Right lobe of liver (tissue), 4 donors: ENCODE measurements at regions not wholly inside any gene's neighbourhood (a gene's known extent, or its start where the extent isn't known, plus 50 kb on each side); places are given as distances from the start of the nearest gene placed in this dataset.

Source experiments
- CTCF ChIP-seq, 4 donors: fragments of 200-600 bp in 3 of 4; fragments of 450-650 bp in 1 of 4; IDR thresholded peaks; one replicate each; pipeline versions ENCODE4 v1.5.1 to v1.8.0; 2016 to 2022; ENCODE audit warnings: antibody characterized with exemption in 4 of 4, mild to moderate bottlenecking in 2 of 4
- POLR2A ChIP-seq: fragments of 450-650 bp; IDR thresholded peaks from one replicate; pipeline ENCODE4 v1.6.1; 2017; ENCODE audit warnings: antibody characterized with exemption, mild to moderate bottlenecking
- donor health status: DM: no; HTN: no; CAD: no.
- donor health status: DM: no; HTN: no; CAD: no.
- donor health status: DM: no; HTN: yes; CAD: no.

GRCh38 chr12:75909714-75910656, 121.6 kb downstream of the PHLDA1 start:
- TF ChIP-seq CTCF (IDR thresholded peaks at IDR 0.05) = no peak
- TF ChIP-seq POLR2A = no peak
